ENCODE measurements at regions not wholly inside any gene's neighbourhood (a gene's known extent, or its start where the extent isn't known, plus 50 kb on each side); places are given as distances from the start of the nearest gene placed in this dataset.
A peak's percentile ranks its signal among the peaks of the same experiment; 100 is the strongest.

GRCh38 chr16:85162478-85163277 lies 50.4 kb upstream of the CIBAR2 start:
- DNase-seq, result no peak

DNA sequence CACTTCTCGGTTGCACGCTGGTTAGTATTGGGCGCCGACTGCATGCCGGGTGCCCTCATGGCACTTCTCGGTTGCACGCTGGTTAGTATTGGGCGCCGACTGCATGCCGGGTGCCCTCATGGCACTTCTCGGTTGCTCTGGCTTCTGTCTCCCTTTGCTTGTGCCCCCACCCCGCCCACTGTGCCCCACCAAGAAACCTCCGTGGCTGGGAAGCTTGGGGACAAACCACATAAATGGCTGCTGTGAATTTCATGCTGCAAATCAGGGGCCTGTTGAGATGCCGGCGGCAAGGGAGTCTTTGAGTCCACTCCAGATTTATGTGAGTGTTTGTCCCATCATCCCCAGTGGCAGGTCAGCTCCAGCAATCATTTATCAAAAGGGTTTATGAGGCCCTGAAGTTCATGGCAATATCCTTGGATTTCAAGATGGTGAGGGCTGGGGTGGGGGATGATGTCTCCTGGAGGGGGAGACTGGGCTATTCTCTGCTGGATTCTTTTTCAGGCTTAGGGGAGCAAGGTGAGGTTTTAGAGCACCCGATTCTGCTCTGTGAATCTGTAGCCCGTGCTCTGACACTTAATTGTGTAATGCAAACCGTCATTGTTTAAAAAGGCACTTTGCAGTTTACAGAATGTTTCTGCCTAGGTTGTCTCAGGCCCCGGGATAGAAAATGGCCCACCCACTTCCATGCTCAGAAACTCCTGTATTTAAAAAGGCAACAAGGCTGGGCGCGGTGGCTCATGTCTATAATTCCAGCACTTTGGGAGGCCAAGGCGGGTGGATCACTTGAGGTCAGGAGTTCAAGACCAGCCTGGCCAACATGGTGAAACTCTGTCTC lies 51.2 kb upstream of the CIBAR2 start:
- DNase-seq, result no peak

DNA sequence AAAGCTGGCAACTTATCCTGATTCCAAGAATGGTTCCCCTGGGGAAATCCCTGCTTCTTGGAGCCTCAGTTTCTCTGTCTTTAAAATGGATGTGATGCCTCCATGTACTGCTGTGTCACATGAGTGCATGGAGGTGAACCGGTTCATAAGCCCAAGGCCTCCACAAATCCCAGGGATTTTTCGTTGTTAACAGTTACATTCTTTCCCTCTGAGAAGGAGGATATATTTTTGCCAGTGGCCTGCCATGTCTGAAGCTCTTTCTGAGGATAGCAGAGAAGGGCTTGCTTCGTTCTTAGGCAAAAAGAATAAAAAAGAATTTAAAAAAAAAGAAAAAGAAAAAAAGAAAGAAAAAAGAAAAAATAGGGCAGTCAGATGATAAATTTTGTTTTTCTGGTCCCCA lies 52.2 kb upstream of the CIBAR2 start:
- no peak for DNase-seq

- DNase-seq, result no peak
Measured at GRCh38 chr16:85164838-85165516, 52.7 kb upstream of the CIBAR2 start.

- no peak for DNase-seq
Measured at GRCh38 chr16:85165781-85166180, 53.5 kb upstream of the CIBAR2 start.

- no peak for DNase-seq
Measured at GRCh38 chr16:85166281-85166680, 54.0 kb upstream of the CIBAR2 start.

- DNase-seq, result no peak
Measured at GRCh38 chr16:85166699-85167588, 54.7 kb upstream of the CIBAR2 start.

DNA sequence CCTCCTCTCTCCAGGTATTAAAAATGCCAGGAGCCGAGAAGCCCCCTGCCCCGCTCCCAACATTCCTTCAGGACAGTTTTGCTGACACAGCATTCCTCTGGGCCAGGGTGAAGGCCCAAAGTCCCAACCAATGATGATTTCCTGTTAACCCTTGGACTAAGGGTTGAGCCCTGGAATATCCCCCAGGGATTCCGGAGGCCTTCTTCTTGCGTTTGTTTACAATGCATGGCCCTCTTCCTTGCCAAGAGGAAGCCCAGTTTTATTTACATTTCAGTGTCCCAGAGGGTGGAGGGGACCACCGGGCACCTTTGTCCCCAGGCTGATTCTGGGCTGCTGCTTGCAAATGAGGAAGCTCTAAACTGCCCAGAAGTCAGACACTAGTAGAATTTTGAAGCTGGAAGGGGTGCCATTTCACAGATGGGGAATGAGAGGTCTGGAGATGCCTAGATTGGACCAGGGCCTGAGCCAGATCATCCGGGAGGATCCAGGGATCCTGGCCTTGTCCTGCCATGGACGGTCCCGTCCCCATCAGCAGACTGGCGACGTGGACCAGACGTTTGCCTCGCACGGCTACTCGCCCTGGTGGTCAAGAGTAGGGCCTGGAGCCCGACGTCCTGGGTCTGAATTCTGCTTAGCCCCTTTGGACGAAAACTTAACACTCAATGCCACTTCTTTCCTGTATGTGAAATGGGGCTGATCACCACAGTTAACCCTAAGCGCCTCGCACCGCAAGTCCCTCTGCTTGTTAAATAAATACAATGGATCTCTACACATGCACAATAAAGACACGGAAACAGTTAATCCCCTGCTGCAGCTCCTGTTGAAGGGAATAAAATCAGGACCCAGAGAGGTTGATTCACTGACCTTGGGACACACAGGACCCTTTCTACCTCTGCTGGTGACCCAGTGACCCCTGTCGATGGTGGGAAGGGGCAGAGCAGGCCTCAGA lies 55.6 kb upstream of the CIBAR2 start:
- no peak for DNase-seq

DNA sequence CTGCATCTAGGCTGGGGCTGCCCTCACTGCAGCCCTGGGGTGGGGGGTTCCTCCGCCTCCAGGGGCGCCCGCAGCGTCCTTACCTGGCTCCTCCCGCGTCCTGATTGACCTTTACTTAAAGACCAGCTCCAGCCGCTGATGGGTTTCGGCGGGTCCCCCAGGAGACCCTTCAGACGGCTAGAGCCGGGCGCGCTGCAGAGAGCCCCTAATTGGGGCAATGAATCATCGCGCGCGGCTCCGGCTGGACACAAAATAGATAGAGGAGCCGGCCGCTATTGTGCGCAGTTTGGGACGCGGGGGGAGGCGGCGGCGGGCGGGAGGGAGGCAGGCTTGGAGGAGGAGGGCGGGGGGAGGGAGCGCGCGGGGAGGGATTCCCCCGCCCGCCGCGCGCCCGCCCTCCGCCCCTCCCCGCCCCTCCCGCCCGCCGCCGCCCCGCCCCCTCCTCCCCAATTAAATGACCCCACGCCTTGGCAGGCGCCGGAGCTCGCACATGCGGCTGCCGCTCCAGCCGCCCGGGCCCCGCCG lies 56.5 kb upstream of the CIBAR2 start:
- peak in 1 of 2 experiments; percentile 17 for DNase-seq

GRCh38 chr16:85169333-85170065 lies 57.2 kb upstream of the CIBAR2 start:
- DNase-seq, result no peak

- no peak for DNase-seq
Measured at GRCh38 chr16:85170066-85170491, 57.8 kb upstream of the CIBAR2 start.

GRCh38 chr16:85170590-85171003 lies 58.3 kb upstream of the CIBAR2 start:
- no peak for DNase-seq

GRCh38 chr16:85171004-85171758 lies 58.9 kb upstream of the CIBAR2 start:
- DNase-seq, result no peak

- DNase-seq, result no peak
Measured at GRCh38 chr16:85171759-85172454, 59.6 kb upstream of the CIBAR2 start.

GRCh38 chr16:85172455-85173145 lies 60.3 kb upstream of the CIBAR2 start:
- no peak for DNase-seq

GRCh38 chr16:85173146-85173980 lies 61.1 kb upstream of the CIBAR2 start:
- DNase-seq, result no peak

All from NCI-H1930 (cell line).